GM12892 (cell line): ENCODE measurements at regions not wholly inside any gene's neighbourhood (a gene's known extent, or its start where the extent isn't known, plus 50 kb on each side); places are given as distances from the start of the nearest gene placed in this dataset.

ENCODE experiments used
- DNase-seq: peaks from one replicate; pipeline ENCODE4 v3.0.0; 2011; ENCODE audit not compliant: insufficient read length
- FAIRE-seq: peaks from 2 replicates; lab custom pipeline; 2011; peaks lifted over from hg19 to GRCh38; lab: Jason Lieb, UNC
- POLR2A ChIP-seq: IDR thresholded peaks from 2 replicates; pipeline ENCODE4 v1.6.1; 2011; ENCODE audit warnings: low read depth, low read length, control low read depth
- POLR2AphosphoS5 ChIP-seq: IDR thresholded peaks from 2 replicates; pipeline ENCODE4 v1.6.1; 2011; ENCODE audit warnings: low read depth, low read length, control low read depth
- TAF1 ChIP-seq: IDR thresholded peaks from 2 replicates; pipeline ENCODE4 v1.6.1; 2011; ENCODE audit warnings: low read depth, mild to moderate bottlenecking, control low read depth, low read length, borderline replicate concordance

GRCh38 chr2:234858145-234858544 lies 93.7 kb upstream of the SH3BP4 start:
- TF ChIP-seq POLR2A (no peak), TAF1 (no peak)
- DNase-seq (no peak), FAIRE-seq (no peak)

- no peak for TF ChIP-seq POLR2AphosphoS5
- no peak for TF ChIP-seq POLR2A
- TF ChIP-seq TAF1, result no peak
- DNase-seq, result no peak
- no peak for FAIRE-seq
These were observed 98.1 kb upstream of the SH3BP4 start for GRCh38 chr2:234853729-234854128.

GRCh38 chr2:234852941-234853340 lies 98.9 kb upstream of the SH3BP4 start:
- no peak for FAIRE-seq

GRCh38 chr2:234852035-234852434 lies 99.8 kb upstream of the SH3BP4 start:
- FAIRE-seq (no peak), DNase-seq (no peak)
- TF ChIP-seq POLR2AphosphoS5 (no peak), POLR2A (no peak), TAF1 (no peak)

More at GRCh38 chr2:234852941-234853340, 98.9 kb upstream of the SH3BP4 start:
- no peak for DNase-seq
- TF ChIP-seq POLR2AphosphoS5, result no peak
- no peak for TF ChIP-seq TAF1
- TF ChIP-seq POLR2A, result no peak

- no peak for FAIRE-seq
- no peak for TF ChIP-seq TAF1
- no peak for TF ChIP-seq POLR2AphosphoS5
- no peak for TF ChIP-seq POLR2A
These were observed 100.4 kb upstream of the SH3BP4 start for GRCh38 chr2:234851451-234851850.

GRCh38 chr2:234850818-234851217 lies 101.0 kb upstream of the SH3BP4 start:
- FAIRE-seq, result no peak
- TF ChIP-seq TAF1 (no peak), POLR2A (no peak), POLR2AphosphoS5 (no peak)
- DNase-seq, result no peak

More at GRCh38 chr2:234851451-234851850, 100.4 kb upstream of the SH3BP4 start:
- no peak for DNase-seq

- FAIRE-seq (no peak), DNase-seq (no peak)
- TF ChIP-seq POLR2AphosphoS5 (no peak), POLR2A (no peak), TAF1 (no peak)
These were observed 102.1 kb upstream of the SH3BP4 start for GRCh38 chr2:234849678-234850077.

GRCh38 chr2:234848578-234848977 lies 103.2 kb upstream of the SH3BP4 start:
- FAIRE-seq (no peak), DNase-seq (no peak)
- TF ChIP-seq POLR2AphosphoS5, result no peak
- TF ChIP-seq POLR2A, result no peak
- no peak for TF ChIP-seq TAF1

GRCh38 chr2:234847639-234848038 lies 104.2 kb upstream of the SH3BP4 start:
- FAIRE-seq (no peak), DNase-seq (no peak)
- no peak for TF ChIP-seq POLR2AphosphoS5
- TF ChIP-seq POLR2A, result no peak

- FAIRE-seq, result no peak
These were observed 104.5 kb upstream of the SH3BP4 start for GRCh38 chr2:234847364-234847635.

GRCh38 chr2:234846599-234847363 lies 105.0 kb upstream of the SH3BP4 start:
- TF ChIP-seq POLR2A (no peak), POLR2AphosphoS5 (no peak), TAF1 (no peak)
- DNase-seq (no peak), FAIRE-seq (no peak)

More at GRCh38 chr2:234847364-234847635, 104.5 kb upstream of the SH3BP4 start:
- TF ChIP-seq TAF1, result no peak
- TF ChIP-seq POLR2AphosphoS5, result no peak
- no peak for TF ChIP-seq POLR2A
- DNase-seq, result no peak

GRCh38 chr2:234845602-234846590 lies 105.9 kb upstream of the SH3BP4 start:
- FAIRE-seq (no peak), DNase-seq (no peak)
- TF ChIP-seq POLR2AphosphoS5, result no peak
- no peak for TF ChIP-seq POLR2A
- no peak for TF ChIP-seq TAF1

GRCh38 chr2:234843411-234843810 lies 108.4 kb upstream of the SH3BP4 start:
- no peak for DNase-seq
- no peak for FAIRE-seq
- TF ChIP-seq TAF1 (no peak), POLR2A (no peak), POLR2AphosphoS5 (no peak)
